ENCODE measurements at regions not wholly inside any gene's neighbourhood (a gene's known extent, or its start where the extent isn't known, plus 50 kb on each side); places are given as distances from the start of the nearest gene placed in this dataset.
"Not testable (repeated sequence)": the region's sequence is repeated elsewhere in the genome, so short reads cannot be mapped to it uniquely, and the experiment has no call there.

DNA sequence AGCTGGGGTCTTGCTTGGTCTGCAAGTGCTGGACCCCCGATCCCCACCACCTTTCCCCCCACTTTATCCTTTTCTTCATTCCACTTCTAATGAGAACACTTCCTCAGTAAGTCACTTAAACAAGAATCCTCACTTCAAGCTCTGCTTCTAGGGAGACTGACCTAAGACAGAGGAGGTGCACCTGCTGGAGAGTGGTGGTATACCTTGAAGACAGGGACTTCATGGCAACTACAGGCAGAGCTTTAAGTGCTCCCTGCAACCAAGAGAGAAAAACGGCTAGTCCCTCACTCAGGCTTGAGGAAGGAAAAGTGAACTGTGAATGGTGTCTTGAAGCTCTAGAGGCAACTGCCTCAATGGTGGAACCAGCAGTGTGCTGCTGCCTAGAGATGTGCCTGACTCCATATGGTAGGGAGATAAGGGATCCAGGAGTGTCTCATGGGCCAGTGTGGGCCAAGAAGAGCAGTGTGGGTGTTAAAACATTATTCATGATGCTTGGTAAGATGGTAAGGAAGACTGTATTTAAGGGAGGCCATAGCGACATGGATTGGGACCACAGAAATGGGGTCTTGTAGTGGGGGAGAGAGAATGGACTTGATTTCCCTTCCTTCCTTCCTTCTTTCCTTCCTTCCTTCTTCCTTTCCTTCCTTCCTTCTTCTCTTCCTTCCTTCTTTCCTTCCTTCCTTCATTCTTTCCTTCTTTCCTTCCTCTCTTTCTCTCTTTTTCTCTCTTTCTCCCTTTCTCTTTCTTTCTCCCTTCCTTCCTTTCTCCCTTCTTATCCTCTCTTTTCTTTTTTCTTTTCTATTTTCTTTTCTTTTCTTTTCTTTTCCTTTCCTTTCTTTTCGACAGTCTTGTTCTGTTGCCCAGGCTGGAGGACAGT, 96.2 kb upstream of the NAP1L1 start:
- no peak for DNase-seq (ENCODE audit: low read depth, low spot score)

DNA sequence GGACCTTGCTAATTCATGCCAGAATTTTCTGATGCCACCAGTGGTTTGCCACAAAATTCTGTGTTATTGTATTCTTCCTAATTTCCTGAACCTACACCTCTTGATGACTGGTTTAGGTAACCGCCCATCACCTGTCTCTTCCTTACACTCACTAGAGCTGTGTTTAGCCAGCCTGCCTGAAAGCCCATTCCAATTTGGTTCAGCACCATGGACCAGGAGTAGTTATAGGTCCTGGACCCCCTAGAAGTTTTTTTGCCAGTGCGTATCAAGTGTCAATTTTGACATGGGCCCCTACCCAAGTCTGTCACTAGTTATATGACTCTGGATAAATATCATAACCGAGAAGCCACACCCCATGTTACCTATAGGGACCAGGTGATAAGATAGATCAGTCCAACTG, 94.0 kb upstream of the NAP1L1 start:
- no peak for DNase-seq (ENCODE audit: low read depth, low spot score)

- no peak for DNase-seq (ENCODE audit: low read depth, low spot score)
These were observed 93.3 kb upstream of the NAP1L1 start for GRCh38 chr12:76177821-76178220.

DNA sequence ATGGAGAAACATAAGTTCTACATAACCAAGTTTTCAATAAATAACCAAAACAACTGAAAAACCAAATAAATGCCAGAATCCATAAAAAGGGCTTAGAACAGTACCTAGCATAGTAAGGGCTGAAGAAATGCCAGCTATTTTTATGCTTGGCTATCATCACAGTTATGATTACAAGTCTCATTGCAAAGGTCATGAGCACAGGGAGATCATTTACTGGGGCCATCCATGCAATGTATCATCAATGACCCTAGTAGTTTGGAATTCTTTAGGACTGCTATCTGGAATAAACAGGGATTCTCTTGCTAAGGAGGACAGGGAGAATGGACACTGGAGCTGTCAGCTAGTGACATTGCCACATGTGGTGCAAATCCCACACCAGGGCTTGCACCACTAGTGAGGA, 92.5 kb upstream of the NAP1L1 start:
- no peak for DNase-seq (ENCODE audit: low read depth, low spot score)

DNA sequence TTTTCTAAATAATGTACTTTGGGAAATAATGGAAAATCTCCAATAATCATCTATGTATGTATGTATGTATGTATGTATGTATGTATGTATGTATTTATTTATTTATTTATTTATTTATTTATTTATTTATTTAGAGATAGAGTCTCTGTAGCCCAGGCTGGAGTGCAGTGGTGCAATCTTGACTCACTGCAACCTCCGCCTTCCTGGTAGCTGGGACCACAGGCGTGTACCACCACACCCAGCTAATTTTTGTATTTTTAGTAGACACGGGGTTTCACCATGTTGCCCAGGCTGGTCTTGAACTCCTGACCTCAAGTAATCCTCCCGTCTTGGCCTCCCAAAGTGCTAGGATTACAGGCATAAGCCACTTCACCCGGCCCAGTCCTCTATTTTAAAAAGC, 91.5 kb upstream of the NAP1L1 start:
- not testable (repeated sequence) for DNase-seq (ENCODE audit: low read depth, low spot score)

DNA sequence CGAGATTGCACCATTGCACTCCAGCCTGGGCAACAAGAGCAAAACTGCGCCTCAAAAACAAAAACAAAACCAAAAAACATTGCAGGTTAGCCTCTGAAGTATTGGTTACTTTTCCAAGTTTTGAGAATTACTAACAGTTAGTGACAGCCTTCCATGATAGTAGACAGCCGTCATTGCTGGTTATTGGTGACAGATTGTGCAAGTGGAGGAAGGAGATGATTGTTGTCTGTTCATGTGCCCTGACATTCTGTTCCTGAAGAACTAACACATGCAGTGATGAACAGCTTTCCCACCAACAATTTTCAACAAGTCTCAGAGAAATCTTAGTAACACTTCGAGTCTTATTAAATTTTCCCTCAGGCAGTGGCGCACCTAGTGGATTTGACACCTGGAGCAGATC, 89.3 kb upstream of the NAP1L1 start:
- DNase-seq (ENCODE audit: low read depth, low spot score), result no peak

DNA sequence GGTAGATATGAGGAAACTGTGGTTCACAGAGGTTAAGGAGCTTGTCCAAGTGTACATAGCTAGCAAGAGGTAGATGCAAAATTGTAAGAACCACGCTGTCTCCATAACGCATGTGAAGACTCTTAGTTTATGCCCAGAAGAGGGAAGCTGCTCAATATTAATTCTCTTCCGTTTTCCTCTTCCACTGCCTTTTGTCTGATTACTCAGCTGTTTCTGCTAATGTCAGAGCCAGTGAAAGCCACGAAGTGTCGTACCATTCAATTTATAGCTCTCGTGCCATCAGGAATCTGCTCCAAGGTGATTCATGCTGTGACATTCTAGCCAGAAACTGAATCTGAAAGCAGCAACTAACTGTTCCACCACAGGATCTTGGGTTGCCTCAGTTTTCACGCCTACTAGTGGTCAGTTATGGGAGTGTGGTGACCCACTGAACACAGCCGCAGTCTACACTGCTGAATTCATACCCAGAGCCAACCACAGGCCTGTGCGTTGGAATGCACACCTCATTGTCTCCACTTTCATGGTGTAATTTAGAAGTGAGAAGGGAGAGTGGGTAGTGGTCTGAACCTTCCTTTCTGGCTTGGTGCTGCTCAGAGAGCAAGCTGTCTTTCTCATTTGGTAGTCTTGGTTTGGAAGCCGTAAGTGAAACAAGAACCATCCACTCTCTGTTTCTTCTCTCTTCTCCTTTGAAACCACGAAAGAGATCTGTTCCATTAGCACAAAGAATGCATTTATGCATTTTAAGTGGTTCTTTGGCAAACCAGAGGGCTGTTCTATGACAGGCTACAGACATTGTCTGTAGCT, 74.2 kb upstream of the NAP1L1 start:
- peak; percentile 45 for DNase-seq (ENCODE audit: low read depth, low spot score)

DNA sequence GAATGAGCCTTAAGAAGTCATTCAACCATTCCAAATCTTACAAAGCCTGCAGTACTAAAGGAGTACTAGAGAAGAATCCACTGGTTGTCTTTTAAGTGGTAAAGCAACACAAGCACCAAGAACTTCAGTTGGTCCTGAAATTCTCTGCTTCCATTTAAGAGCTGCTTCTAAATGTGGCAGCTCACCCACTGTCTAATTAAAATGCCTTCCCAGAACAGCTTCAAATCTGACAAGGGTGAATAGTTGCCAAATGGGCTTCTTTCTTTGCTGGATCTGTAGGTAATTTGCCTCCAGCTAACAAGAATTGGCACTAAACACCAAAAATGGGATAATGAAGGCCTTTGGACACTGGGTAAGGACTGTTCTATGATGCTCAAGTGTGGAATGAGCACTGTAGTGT, 72.2 kb upstream of the NAP1L1 start:
- DNase-seq (ENCODE audit: low read depth, low spot score), result no peak

DNA sequence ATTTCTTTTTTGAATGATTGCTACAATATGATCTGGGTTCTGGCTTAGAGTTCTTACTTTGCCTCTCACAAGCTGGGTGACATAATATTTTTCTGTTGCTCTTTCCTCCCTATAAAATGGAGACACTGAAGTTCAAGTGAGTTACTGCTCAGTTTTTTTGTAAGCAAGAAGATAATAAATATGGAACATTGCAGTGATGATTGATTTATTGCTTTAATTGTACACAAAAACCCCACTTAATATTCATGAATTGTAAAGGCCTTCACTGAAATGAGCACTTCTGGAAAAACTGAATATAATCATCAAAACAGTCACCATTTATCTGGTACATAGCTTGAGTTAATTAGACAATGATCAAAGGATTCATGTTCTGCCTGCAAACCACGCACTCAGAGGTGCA, 71.8 kb upstream of the NAP1L1 start:
- DNase-seq (ENCODE audit: low read depth, low spot score), result no peak

- no peak for DNase-seq (ENCODE audit: low read depth, low spot score)
These were observed 70.7 kb upstream of the NAP1L1 start for GRCh38 chr12:76155157-76155670.

DNA sequence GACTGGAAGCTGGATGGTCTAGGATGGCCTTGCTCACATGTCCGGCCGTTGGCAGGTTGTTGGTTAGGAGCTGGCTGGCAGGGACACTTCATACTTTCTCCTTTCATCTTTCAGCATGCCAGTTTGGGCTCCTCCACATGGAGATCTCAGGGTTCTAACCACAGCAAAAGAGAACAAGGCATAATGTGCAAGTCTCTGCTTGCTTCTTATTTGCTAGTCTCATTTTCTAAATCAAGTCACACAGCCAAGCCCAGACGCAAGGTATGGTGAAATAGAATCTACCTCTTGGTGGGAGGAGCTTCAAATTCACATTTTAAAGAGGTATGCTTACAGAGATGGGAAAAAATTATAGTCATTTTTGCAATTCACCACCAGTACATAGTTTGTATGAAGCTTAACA, 69.1 kb upstream of the NAP1L1 start:
- no peak for DNase-seq (ENCODE audit: low read depth, low spot score)

DNA sequence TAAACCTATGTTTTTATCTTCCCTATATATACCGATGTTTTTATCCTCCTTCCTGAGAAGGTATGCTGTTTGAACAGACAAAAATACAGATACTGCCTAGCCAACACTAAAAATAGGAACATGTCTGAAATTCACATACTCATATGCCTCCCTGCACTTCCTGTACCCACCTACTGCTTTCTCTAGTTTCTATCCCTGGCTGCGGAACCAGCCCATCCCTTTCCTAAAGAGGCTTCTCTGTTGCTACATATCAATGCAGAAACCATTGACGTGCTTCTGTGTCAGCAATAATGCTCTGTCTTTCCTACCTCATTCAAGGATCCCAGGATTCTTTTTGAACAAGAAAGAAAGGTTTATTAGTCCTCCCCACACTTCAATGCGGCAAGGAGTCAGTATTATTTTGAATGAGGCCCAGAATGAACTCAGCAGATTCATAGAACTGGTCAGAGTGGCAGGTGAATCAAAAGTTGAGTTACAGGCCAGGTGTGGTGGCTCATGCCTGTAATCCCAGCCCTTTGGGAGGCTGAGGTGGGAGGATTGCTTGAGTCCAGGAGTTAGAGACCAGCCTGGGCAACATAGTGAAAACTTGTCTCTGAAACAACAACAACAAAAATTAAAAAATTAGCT, 67.8 kb upstream of the NAP1L1 start:
- no peak for DNase-seq (ENCODE audit: low read depth, low spot score)

- no peak for DNase-seq (ENCODE audit: low read depth, low spot score)
These were observed 59.7 kb upstream of the NAP1L1 start for GRCh38 chr12:76144245-76144549.

DNA sequence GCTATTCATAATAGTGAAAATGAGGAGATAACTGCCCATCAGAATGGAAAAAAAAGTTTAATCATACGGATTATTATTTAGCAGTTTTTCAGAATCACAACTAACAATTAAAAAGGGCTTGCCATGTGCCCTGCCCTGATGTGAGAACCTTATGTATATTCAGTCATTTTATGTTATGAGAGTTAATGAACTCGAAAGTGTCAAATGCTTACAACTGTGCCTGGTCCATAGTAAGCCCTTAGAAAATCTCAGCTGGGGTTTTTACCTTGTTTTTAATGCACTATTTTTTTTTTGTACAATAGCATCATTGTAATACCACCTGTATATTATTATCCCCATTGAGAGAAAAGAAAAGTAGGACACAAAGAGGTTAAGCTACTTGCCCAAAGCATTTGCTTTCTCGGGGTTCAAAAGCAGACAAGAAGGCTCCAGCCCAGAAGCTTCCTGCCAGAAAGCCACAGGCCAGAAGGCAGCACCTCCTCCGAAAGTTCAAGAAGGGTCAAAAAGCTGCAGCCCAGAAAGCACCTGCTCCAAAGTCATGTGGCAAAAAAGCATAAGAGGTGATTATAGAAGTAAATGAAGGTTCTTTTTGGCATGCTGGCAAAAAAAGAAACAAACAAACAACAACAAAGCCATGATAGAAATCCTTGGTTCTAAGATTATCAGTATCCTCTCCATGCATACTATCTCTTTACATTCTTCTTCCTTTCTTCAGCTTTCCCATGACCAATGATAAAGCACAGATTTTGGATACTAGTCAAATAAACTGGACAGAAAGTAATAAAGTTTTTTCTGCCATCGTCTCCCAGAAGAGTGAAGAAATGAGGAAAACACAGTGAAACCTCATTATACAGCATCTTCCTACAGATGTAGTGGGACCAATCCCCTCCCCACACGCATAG, 59.1 kb upstream of the NAP1L1 start:
- no peak for DNase-seq (ENCODE audit: low read depth, low spot score)

DNA sequence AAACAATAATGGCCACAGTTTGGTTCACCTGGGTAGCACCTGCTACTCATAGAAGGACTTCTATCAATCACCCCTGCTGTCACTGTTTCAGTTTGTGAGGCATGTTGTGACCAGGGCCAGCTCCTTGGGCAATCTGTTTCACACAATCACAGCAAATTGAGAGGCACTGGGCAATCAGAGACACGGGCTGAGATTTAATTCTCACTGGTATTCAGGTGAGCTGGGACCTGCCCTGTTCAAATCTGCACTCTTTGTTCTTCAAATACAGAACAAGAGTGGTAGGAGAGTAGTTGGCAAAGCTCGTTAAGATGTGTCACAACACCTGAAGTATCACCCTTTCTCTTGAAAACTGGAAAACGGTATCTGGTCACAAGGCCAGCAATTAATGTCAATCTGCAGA, 57.8 kb upstream of the NAP1L1 start:
- no peak for DNase-seq (ENCODE audit: low read depth, low spot score)

DNA sequence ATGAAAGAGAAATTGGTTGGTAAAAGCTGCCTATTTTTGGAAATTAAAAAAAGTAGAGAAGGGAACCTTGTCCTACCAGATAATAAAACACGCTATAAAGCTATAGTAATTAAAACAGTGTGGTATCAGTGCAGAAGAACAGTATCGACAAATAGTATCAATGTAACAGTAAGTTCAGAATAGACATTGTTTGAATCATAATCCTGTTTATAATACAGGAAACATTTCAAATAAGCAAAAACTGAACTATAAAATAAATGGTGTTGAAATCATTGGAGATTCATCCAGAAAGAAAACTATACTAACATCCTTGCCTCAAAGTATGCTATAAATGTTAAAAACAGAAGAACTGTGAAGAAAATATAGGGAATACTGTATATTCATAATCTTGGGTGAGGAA, 54.2 kb upstream of the NAP1L1 start:
- no peak for DNase-seq (ENCODE audit: low read depth, low spot score)

- no peak for DNase-seq (ENCODE audit: low read depth, low spot score)
These were observed 53.1 kb upstream of the NAP1L1 start for GRCh38 chr12:76137606-76138005.

- no peak for DNase-seq (ENCODE audit: low read depth, low spot score)
These were observed 51.0 kb upstream of the NAP1L1 start for GRCh38 chr12:76135456-76135855.
